Osteocyte (in vitro differentiated cells): ENCODE measurements at regions not wholly inside any gene's neighbourhood (a gene's known extent, or its start where the extent isn't known, plus 50 kb on each side); places are given as distances from the start of the nearest gene placed in this dataset.

ENCODE experiments used
- DNase-seq: peaks from one replicate; pipeline ENCODE4 v3.0.0; 2021; ENCODE audit warnings: mixed read lengths; ENCODE audit not compliant: unreplicated experiment; ENCODE audit errors: extremely low spot score
- H3K27ac Mint-ChIP-seq: one replicate; pipeline ENCODE4 v1.8.0; 2021; ENCODE audit warnings: mild to moderate bottlenecking, mixed read lengths; ENCODE audit not compliant: unreplicated experiment
- H3K27me3 Mint-ChIP-seq: one replicate; pipeline ENCODE4 v1.8.0; 2021; ENCODE audit warnings: mixed read lengths; ENCODE audit not compliant: unreplicated experiment
- H3K36me3 Mint-ChIP-seq: one replicate; pipeline ENCODE4 v1.8.0; 2021; ENCODE audit warnings: mixed read lengths; ENCODE audit not compliant: unreplicated experiment
- H3K4me1 Mint-ChIP-seq: one replicate; pipeline ENCODE4 v1.8.0; 2021; ENCODE audit warnings: mixed read lengths; ENCODE audit not compliant: unreplicated experiment
- H3K4me3 Mint-ChIP-seq: one replicate; pipeline ENCODE4 v1.8.0; 2021; ENCODE audit warnings: mild to moderate bottlenecking, moderate library complexity, mixed read lengths; ENCODE audit not compliant: unreplicated experiment
- H3K9me3 Mint-ChIP-seq: one replicate; pipeline ENCODE4 v1.8.0; 2021; ENCODE audit warnings: mixed read lengths; ENCODE audit not compliant: unreplicated experiment
- CTCF ChIP-seq: fragments of 200-600 bp; sonication (generic); IDR thresholded peaks from 2 replicates; pipeline ENCODE4 v1.5.0; 2021; ENCODE audit warnings: antibody characterized with exemption, mild to moderate bottlenecking, moderate library complexity

GRCh38 chr11:20278727-20279126 lies 84.8 kb upstream of the HTATIP2 start:
- no peak for DNase-seq
- Mint-ChIP-seq H3K27me3 (peaks cover 66% of the 10 kb centered on the region), H3K4me1 (no peaks in the 10 kb centered on the region), H3K27ac (no peak overlapping the region), H3K36me3 (no peaks in the 10 kb centered on the region), H3K4me3 (no peak overlapping the region), H3K9me3 (no peaks in the 10 kb centered on the region)
- no peak for TF ChIP-seq CTCF

GRCh38 chr11:20277014-20277413 lies 86.5 kb upstream of the HTATIP2 start:
- peaks cover 70% of the 10 kb centered on the region for H3K27me3 Mint-ChIP-seq
- H3K27ac Mint-ChIP-seq: no peak overlapping the region
- no peaks in the 10 kb centered on the region for H3K9me3 Mint-ChIP-seq
- no peaks in the 10 kb centered on the region for H3K36me3 Mint-ChIP-seq
- DNase-seq: no peak
- no peak overlapping the region for H3K4me3 Mint-ChIP-seq
- H3K4me1 Mint-ChIP-seq: no peaks in the 10 kb centered on the region
- no peak for TF ChIP-seq CTCF

GRCh38 chr11:20275987-20276965 lies 87.2 kb upstream of the HTATIP2 start:
- Mint-ChIP-seq H3K4me1 (no peaks in the 10 kb centered on the region), H3K4me3 (no peak overlapping the region), H3K9me3 (no peaks in the 10 kb centered on the region), H3K36me3 (no peaks in the 10 kb centered on the region), H3K27me3 (peaks cover 70% of the 10 kb centered on the region), H3K27ac (no peak overlapping the region)
- no peak for TF ChIP-seq CTCF
- DNase-seq: no peak

GRCh38 chr11:20274031-20274430 lies 89.5 kb upstream of the HTATIP2 start:
- H3K36me3 Mint-ChIP-seq: no peaks in the 10 kb centered on the region
- no peaks in the 10 kb centered on the region for H3K4me1 Mint-ChIP-seq
- no peak for TF ChIP-seq CTCF
- no peak overlapping the region for H3K4me3 Mint-ChIP-seq
- no peaks in the 10 kb centered on the region for H3K9me3 Mint-ChIP-seq
- DNase-seq: no peak
- H3K27me3 Mint-ChIP-seq: peaks cover 64% of the 10 kb centered on the region
- H3K27ac Mint-ChIP-seq: no peak overlapping the region

- Mint-ChIP-seq H3K4me1 (peaks cover 2% of the 10 kb centered on the region), H3K27me3 (peaks cover 31% of the 10 kb centered on the region), H3K9me3 (no peaks in the 10 kb centered on the region), H3K27ac (no peak overlapping the region), H3K4me3 (no peak overlapping the region), H3K36me3 (no peaks in the 10 kb centered on the region)
- no peak for DNase-seq
- no peak for TF ChIP-seq CTCF
Observed at GRCh38 chr11:20261526-20261925, 101.3 kb upstream of the DBX1 start.
